Glomerular visceral epithelial cell (primary cell): ENCODE measurements at regions not wholly inside any gene's neighbourhood (a gene's known extent, or its start where the extent isn't known, plus 50 kb on each side); places are given as distances from the start of the nearest gene placed in this dataset.

ENCODE experiments used
- DNase-seq: peaks from one replicate; pipeline ENCODE4 v3.0.0-alpha.2; 2016; ENCODE audit errors: extremely low spot score

- no peak for DNase-seq
These were observed 80.4 kb downstream of the HSPH1 start for GRCh38 chr13:31081316-31081715.

- no peak for DNase-seq
These were observed 86.9 kb downstream of the HSPH1 start for GRCh38 chr13:31074756-31075155.

- DNase-seq = peak; percentile 12
These were observed 87.6 kb downstream of the HSPH1 start for GRCh38 chr13:31073859-31074718.

GRCh38 chr13:31072041-31072440, 89.7 kb downstream of the HSPH1 start:
- no peak for DNase-seq

- DNase-seq = no peak
These were observed 91.7 kb downstream of the HSPH1 start for GRCh38 chr13:31069808-31070534.

- no peak for DNase-seq
These were observed 93.6 kb downstream of the HSPH1 start for GRCh38 chr13:31068119-31068423.

GRCh38 chr13:31067416-31068118, 94.1 kb downstream of the HSPH1 start:
- peak; percentile 66 for DNase-seq

- no peak for DNase-seq
These were observed 97.1 kb downstream of the HSPH1 start for GRCh38 chr13:31064636-31065035.

- DNase-seq = no peak
These were observed 97.9 kb downstream of the HSPH1 start for GRCh38 chr13:31063772-31064171.

- no peak for DNase-seq
These were observed 101.0 kb downstream of the HSPH1 start for GRCh38 chr13:31060655-31061054.

GRCh38 chr13:31060220-31060619, 101.5 kb downstream of the HSPH1 start:
- no peak for DNase-seq

- DNase-seq = no peak
These were observed 104.2 kb downstream of the HSPH1 start for GRCh38 chr13:31057403-31058033.

- no peak for DNase-seq
These were observed 104.9 kb downstream of the HSPH1 start for GRCh38 chr13:31056644-31057271.

- no peak for DNase-seq
These were observed 106.1 kb downstream of the HSPH1 start for GRCh38 chr13:31055589-31055988.

GRCh38 chr13:31054632-31055031, 107.1 kb downstream of the HSPH1 start:
- no peak for DNase-seq

GRCh38 chr13:31053896-31054295, 107.8 kb downstream of the HSPH1 start:
- DNase-seq = no peak

- peak; percentile 60 for DNase-seq
These were observed 108.6 kb downstream of the HSPH1 start for GRCh38 chr13:31053091-31053490.

GRCh38 chr13:31052478-31052877, 109.2 kb downstream of the HSPH1 start:
- DNase-seq = no peak

- DNase-seq = no peak
These were observed 109.7 kb downstream of the HSPH1 start for GRCh38 chr13:31051999-31052398.

GRCh38 chr13:31050486-31051400, 111.0 kb downstream of the HSPH1 start:
- no peak for DNase-seq

- DNase-seq = no peak
These were observed 111.9 kb downstream of the HSPH1 start for GRCh38 chr13:31049833-31050232.
